Neuronal stem cell (in vitro differentiated cells): ENCODE measurements at regions not wholly inside any gene's neighbourhood (a gene's known extent, or its start where the extent isn't known, plus 50 kb on each side); places are given as distances from the start of the nearest gene placed in this dataset.

Source experiments
- DNase-seq: peaks from one replicate; pipeline ENCODE4 v3.0.0-alpha.2; 2013; ENCODE audit warnings: low spot score
- H2AFZ ChIP-seq: one replicate; pipeline ENCODE4 v1.6.1; 2013; ENCODE audit warnings: mild to moderate bottlenecking, low read length, inconsistent platforms
- H2AK5ac ChIP-seq: 2 replicates; pipeline ENCODE4 v1.6.1; 2013; ENCODE audit warnings: low read depth, mild to moderate bottlenecking, inconsistent platforms, low read length, moderate library complexity, mixed read lengths
- H2BK120ac ChIP-seq: 2 replicates; pipeline ENCODE4 v1.6.1; 2013; ENCODE audit warnings: low read depth, mild to moderate bottlenecking, inconsistent platforms, low read length, moderate library complexity, mixed read lengths
- H2BK12ac ChIP-seq: one replicate; pipeline ENCODE4 v1.6.1; 2013; ENCODE audit warnings: low read length, inconsistent platforms
- H2BK15ac ChIP-seq: 2 replicates; pipeline ENCODE4 v1.6.1; 2013; ENCODE audit warnings: mild to moderate bottlenecking, low read length, inconsistent platforms, mixed read lengths
- H2BK5ac ChIP-seq: one replicate; pipeline ENCODE4 v1.6.1; 2013; ENCODE audit warnings: inconsistent platforms, mild to moderate bottlenecking, low read length, moderate library complexity
- H3K14ac ChIP-seq: one replicate; pipeline ENCODE4 v1.6.1; 2013; ENCODE audit warnings: low read length, inconsistent platforms
- H3K18ac ChIP-seq: 2 replicates; pipeline ENCODE4 v1.6.1; 2013; ENCODE audit warnings: low read length, inconsistent platforms
- H3K23ac ChIP-seq: 2 replicates; pipeline ENCODE4 v1.6.1; 2013; ENCODE audit warnings: low read depth, mild to moderate bottlenecking, mixed read lengths, low read length, inconsistent platforms; ENCODE audit not compliant: poor library complexity
- H3K27ac ChIP-seq: replicated peaks from 3 replicates; pipeline ENCODE4 v1.5.1; 2013; ENCODE audit warnings: low read length, inconsistent platforms
- H3K27me3 ChIP-seq, 3 experiments: 2 replicates each; pipeline ENCODE4 v1.6.1; 2013; ENCODE audit warnings: low read length in 3 of 3, mild to moderate bottlenecking in 2 of 3, inconsistent platforms in 1 of 3, low read depth in 1 of 3, mixed read lengths in 1 of 3, moderate library complexity in 1 of 3; ENCODE audit not compliant: control insufficient read depth in 3 of 3, insufficient read depth in 3 of 3
- H3K36me3 ChIP-seq, 2 donors: replicated peaks in 1 of 2; 2 replicates each; pipeline ENCODE4 v1.6.1; 2013; ENCODE audit warnings: low read length in 2 of 2; ENCODE audit not compliant: control insufficient read depth in 2 of 2, insufficient read depth in 2 of 2
- H3K4ac ChIP-seq: 2 replicates; pipeline ENCODE4 v1.6.1; 2013; ENCODE audit warnings: inconsistent platforms, mild to moderate bottlenecking, low read length, moderate library complexity
- H3K4me1 ChIP-seq, 2 donors: 1 replicate in 1 of 2; 2 replicates in 1 of 2; pipeline ENCODE4 v1.6.1; 2013; ENCODE audit warnings: low read length in 2 of 2, low read depth in 1 of 2; ENCODE audit not compliant: control insufficient read depth in 2 of 2, insufficient read depth in 1 of 2
- H3K4me2 ChIP-seq: one replicate; pipeline ENCODE4 v1.6.1; 2013; ENCODE audit warnings: mild to moderate bottlenecking, low read length, inconsistent platforms; ENCODE audit not compliant: insufficient read depth, poor library complexity, severe bottlenecking
- H3K4me3 ChIP-seq, 2 donors: 2 replicates each; pipeline ENCODE4 v1.5.1; 2013; ENCODE audit warnings: low read length in 2 of 2, mild to moderate bottlenecking in 2 of 2, inconsistent platforms in 1 of 2, moderate library complexity in 1 of 2
- H3K79me1 ChIP-seq: one replicate; pipeline ENCODE4 v1.6.1; 2013; ENCODE audit warnings: low read depth, mild to moderate bottlenecking, inconsistent platforms, low read length, moderate library complexity
- H3K9ac ChIP-seq: one replicate; pipeline ENCODE4 v1.6.1; 2013; ENCODE audit warnings: mild to moderate bottlenecking, low read depth, low read length, inconsistent platforms; ENCODE audit not compliant: poor library complexity
- H3K9me3 ChIP-seq, 2 donors: replicated peaks in 1 of 2; 2 replicates each; pipeline versions ENCODE3 to v1.6.1; 2013; ENCODE audit warnings: low read length in 2 of 2, mild to moderate bottlenecking in 2 of 2, inconsistent platforms in 1 of 2, low read depth in 1 of 2, mixed read lengths in 1 of 2, moderate library complexity in 1 of 2; ENCODE audit not compliant: control insufficient read depth in 2 of 2, insufficient read depth in 1 of 2
- H4K8ac ChIP-seq: one replicate; pipeline ENCODE4 v1.6.1; 2013; ENCODE audit warnings: low read depth, mild to moderate bottlenecking, inconsistent platforms, low read length, moderate library complexity
- H4K91ac ChIP-seq: one replicate; pipeline ENCODE4 v1.6.1; 2013; ENCODE audit warnings: low read length, low read depth, mild to moderate bottlenecking, inconsistent platforms; ENCODE audit not compliant: poor library complexity
- WGBS, 2 donors: extraction: QIAGEN DNeasy Blood & Tissue Kit; methylation state at CpG; one replicate each; pipeline ENCODE4 v1.1.7; 2013; ENCODE audit warnings: missing lambda C conversion rate in 2 of 2, mixed read lengths in 1 of 2; ENCODE audit not compliant: insufficient read length in 2 of 2, insufficient replicate concordance in 1 of 2; ENCODE audit errors: extremely low coverage in 2 of 2; 5-methylcytosine and 5-hydroxymethylcytosine counted together

DNA sequence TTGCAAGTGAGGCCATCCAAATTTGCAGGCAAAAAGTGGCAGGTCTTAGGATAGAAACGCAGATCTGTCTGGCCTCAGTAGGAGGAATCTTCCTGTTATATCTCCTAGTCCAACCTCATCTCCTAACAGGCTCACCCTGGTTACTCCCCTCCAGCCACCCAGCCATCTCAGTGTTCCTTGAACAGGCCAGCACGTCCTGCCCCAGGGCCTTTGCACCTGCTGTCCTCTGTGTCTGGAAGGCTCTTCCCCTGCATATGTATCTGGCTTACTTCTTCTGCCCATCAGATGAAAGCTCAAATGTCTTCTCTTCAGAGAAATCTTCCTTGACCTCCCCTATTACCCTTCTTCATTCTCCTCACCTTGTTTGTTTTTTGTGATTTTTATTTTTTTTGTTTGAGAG lies 107.3 kb upstream of the ALDH1B1 start:
- H2BK120ac ChIP-seq: no peak overlapping the region
- no peaks in the 10 kb centered on the region for H3K36me3 ChIP-seq
- H3K18ac ChIP-seq: no peak overlapping the region
- no CpG with 5 or more reads among the region's 2 CpGs for WGBS, 2 donors
- no peak overlapping the region for H2BK12ac ChIP-seq
- H4K8ac ChIP-seq: no peak overlapping the region
- no peak overlapping the region for H3K27ac ChIP-seq
- peaks cover 0 to 4% (median 0%) of the 10 kb centered on the region in 3 experiments for H3K27me3 ChIP-seq
- H3K4ac ChIP-seq: no peak overlapping the region
- H3K14ac ChIP-seq: no peak overlapping the region
- no peak overlapping the region for H2AFZ ChIP-seq
- no peak overlapping the region for H3K23ac ChIP-seq
- no peak overlapping the region for H4K91ac ChIP-seq
- DNase-seq: no peak
- no peak overlapping the region for H2AK5ac ChIP-seq
- no peak overlapping the region for H2BK5ac ChIP-seq
- H3K4me1 ChIP-seq: peaks cover 9 to 11% of the 10 kb centered on the region in 2 donors
- H3K9ac ChIP-seq: no peak overlapping the region
- H3K4me3 ChIP-seq: no peak overlapping the region
- H3K9me3 ChIP-seq: no peaks in the 10 kb centered on the region
- H3K4me2 ChIP-seq: no peak overlapping the region
- no peak overlapping the region for H2BK15ac ChIP-seq
- H3K79me1 ChIP-seq: no peaks in the 10 kb centered on the region

DNA sequence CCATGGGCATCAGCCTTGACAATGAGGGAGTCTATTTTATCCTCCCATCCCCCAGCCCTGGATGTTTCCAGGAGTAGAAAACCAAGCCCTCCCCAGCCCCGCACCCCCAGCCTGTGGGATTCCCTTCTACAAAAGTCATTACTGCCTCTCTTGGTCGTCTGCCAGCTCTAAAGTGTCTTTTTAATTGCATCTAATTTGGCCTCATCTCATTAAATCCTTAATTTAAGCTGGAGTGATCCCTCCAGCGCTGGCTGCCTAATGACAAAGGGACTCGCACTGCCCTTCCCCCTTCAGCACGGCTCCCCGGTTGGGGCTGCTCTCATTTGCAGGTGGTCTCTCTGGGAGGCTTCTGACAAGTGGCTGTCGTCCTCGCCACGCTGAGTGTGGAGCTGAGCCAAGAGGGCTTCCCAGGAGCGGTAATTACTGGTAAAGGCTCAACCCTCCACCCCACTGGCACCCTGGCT lies 107.9 kb upstream of the ALDH1B1 start:
- DNase-seq: peak; percentile 37

DNA sequence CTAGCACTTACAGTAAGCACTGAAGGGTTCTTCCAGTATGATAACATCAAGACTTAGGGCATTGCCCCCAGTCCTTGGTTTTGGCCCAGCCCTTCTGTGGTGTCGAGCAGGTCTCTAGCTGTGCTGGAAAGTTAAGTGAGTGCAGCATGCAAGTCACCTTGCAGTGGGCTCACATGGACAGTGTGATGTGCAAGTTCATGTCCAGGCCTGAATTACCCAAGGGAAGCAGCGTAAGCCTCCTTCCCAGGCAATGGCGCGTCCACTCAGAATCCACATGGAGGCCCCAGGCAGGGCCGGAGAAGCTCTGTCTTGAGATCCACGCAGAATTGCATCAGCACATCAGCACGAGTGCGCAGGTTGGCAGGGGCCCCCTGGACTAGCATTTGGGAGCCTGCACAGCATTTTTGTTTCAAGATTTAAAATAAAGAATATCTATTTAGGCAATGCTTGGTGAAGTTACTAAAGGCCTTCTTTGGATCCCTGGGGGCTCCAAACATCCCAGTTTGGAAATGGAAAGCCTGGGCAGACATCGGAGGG lies 108.4 kb upstream of the ALDH1B1 start:
- H3K4me3 ChIP-seq: no peak overlapping the region
- DNase-seq: no peak
- H3K9ac ChIP-seq: no peak overlapping the region
- no peak overlapping the region for H2BK120ac ChIP-seq
- no CpG with 5 or more reads among the region's 9 CpGs for WGBS, 2 donors
- no peak overlapping the region for H3K14ac ChIP-seq
- no peaks in the 10 kb centered on the region for H3K79me1 ChIP-seq
- no peak overlapping the region for H2AK5ac ChIP-seq
- H3K4me2 ChIP-seq: no peak overlapping the region
- H3K36me3 ChIP-seq: no peaks in the 10 kb centered on the region
- peaks cover 9 to 11% of the 10 kb centered on the region in 2 donors for H3K4me1 ChIP-seq
- no peak overlapping the region for H2BK5ac ChIP-seq
- peak overlapping the region; percentile 64 for H2AFZ ChIP-seq
- H2BK15ac ChIP-seq: no peak overlapping the region
- no peak overlapping the region for H3K23ac ChIP-seq
- no peak overlapping the region for H4K8ac ChIP-seq
- no peak overlapping the region for H3K27ac ChIP-seq
- H3K27me3 ChIP-seq: peaks cover 0 to 4% (median 0%) of the 10 kb centered on the region in 3 experiments
- H3K9me3 ChIP-seq: no peaks in the 10 kb centered on the region
- H3K18ac ChIP-seq: no peak overlapping the region
- no peak overlapping the region for H2BK12ac ChIP-seq
- no peak overlapping the region for H3K4ac ChIP-seq
- no peak overlapping the region for H4K91ac ChIP-seq

More for the DNA sequence above, 107.9 kb upstream of the ALDH1B1 start:
- no peaks in the 10 kb centered on the region for H3K9me3 ChIP-seq
- H2BK15ac ChIP-seq: no peak overlapping the region
- H3K4me3 ChIP-seq: no peak overlapping the region
- no peaks in the 10 kb centered on the region for H3K79me1 ChIP-seq
- peaks cover 9 to 11% of the 10 kb centered on the region in 2 donors for H3K4me1 ChIP-seq
- WGBS, 2 donors: no CpG with 5 or more reads among the region's 10 CpGs
- no peak overlapping the region for H3K4ac ChIP-seq
- no peak overlapping the region for H2BK120ac ChIP-seq
- H2AK5ac ChIP-seq: no peak overlapping the region
- H3K14ac ChIP-seq: no peak overlapping the region
- H3K18ac ChIP-seq: peak overlapping the region; percentile 11
- peaks cover 0 to 4% (median 0%) of the 10 kb centered on the region in 3 experiments for H3K27me3 ChIP-seq
- H3K27ac ChIP-seq: no peak overlapping the region
- H2BK5ac ChIP-seq: no peak overlapping the region
- H2BK12ac ChIP-seq: no peak overlapping the region
- H2AFZ ChIP-seq: peak overlapping the region; percentile 64
- no peak overlapping the region for H4K91ac ChIP-seq
- H3K4me2 ChIP-seq: no peak overlapping the region
- H3K9ac ChIP-seq: no peak overlapping the region
- H3K36me3 ChIP-seq: no peaks in the 10 kb centered on the region
- no peak overlapping the region for H4K8ac ChIP-seq
- H3K23ac ChIP-seq: no peak overlapping the region

DNA sequence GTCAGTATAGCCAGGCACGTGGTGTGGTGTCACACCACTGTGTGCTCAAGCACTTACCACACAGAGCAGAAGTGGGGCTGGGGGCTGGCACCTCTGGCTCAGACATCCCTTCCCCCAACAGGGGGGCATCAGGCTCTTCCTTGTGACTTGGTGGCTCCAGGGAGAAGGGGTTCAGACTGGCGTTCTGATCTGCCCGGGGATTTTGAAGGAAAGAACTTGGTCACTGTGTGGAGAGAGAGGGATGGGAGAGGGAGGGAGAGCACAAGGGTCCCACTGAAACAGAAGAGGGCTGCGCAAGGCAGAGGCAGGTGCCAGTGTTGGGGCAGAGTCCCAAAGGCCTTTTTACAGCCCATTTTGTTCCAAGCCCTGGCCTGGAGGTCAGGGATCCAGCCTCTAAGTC lies 109.7 kb upstream of the ALDH1B1 start:
- Histone ChIP-seq H4K8ac (no peak overlapping the region), H3K4me2 (no peak overlapping the region), H2BK120ac (no peak overlapping the region), H2AFZ (no peak overlapping the region), H3K4ac (no peak overlapping the region), H3K9me3 (no peaks in the 10 kb centered on the region), H3K18ac (no peak overlapping the region), H3K4me1 (peaks cover 9 to 11% of the 10 kb centered on the region in 2 donors), H3K14ac (no peak overlapping the region), H3K27me3 (peaks cover 0 to 4% (median 0%) of the 10 kb centered on the region in 3 experiments), H2BK15ac (no peak overlapping the region), H3K23ac (no peak overlapping the region), H3K36me3 (no peaks in the 10 kb centered on the region), H3K9ac (no peak overlapping the region), H2BK5ac (no peak overlapping the region), H2AK5ac (no peak overlapping the region), H4K91ac (no peak overlapping the region), H2BK12ac (no peak overlapping the region), H3K27ac (no peak overlapping the region), H3K79me1 (no peaks in the 10 kb centered on the region), H3K4me3 (no peak overlapping the region)
- DNase-seq: no peak
- WGBS, 2 donors: no CpG with 5 or more reads among the region's 4 CpGs
